ELR (cell line): ENCODE measurements at regions not wholly inside any gene's neighbourhood (a gene's known extent, or its start where the extent isn't known, plus 50 kb on each side); places are given as distances from the start of the nearest gene placed in this dataset.
A peak's percentile ranks its signal among the peaks of the same experiment; 100 is the strongest.
"Not testable (repeated sequence)": the region's sequence is repeated elsewhere in the genome, so short reads cannot be mapped to it uniquely, and the experiment has no call there.

Experiments used
- DNase-seq: peaks from one replicate; pipeline ENCODE4 v3.0.0-alpha.2; 2015; ENCODE audit warnings: low read depth

DNA sequence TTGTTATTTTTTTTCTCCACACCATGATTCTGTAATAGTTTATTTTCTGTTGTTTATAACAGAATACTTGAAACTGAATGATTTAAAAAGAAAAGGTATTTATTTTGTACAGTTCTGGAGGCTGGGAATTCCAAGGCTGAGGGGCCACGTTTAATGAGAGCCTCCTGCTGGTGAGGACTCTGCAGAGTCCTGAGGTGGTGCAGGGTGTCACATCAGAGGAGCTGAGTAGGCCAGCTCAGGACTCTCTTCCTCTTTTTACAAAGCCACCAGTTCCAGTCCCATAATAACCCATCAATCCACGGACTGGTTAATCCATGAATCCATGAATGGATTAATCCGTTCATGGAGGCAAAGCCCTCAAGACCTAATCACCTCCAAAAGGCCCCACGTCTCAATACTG, 71.6 kb downstream of the TFAP2A start:
- DNase-seq: no peak

DNA sequence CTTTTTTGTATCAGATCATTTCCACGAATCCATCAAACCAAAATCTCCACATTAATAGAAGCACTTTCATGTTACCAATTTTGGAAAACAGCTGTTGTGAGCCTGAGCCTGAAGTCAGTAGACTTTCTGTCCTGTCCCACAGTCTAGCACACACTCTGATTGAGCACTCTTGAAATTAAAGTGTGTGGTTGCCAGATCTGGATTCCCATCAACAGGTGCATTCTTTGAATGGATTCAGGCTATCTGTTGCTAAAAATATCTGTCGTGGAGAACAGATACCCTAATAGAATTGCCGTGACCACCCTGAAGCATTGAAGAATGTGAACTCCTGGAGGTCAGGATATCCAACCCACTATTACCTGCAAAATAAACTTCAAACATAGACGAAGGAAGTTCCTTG, 73.3 kb downstream of the TFAP2A start:
- DNase-seq: no peak

DNA sequence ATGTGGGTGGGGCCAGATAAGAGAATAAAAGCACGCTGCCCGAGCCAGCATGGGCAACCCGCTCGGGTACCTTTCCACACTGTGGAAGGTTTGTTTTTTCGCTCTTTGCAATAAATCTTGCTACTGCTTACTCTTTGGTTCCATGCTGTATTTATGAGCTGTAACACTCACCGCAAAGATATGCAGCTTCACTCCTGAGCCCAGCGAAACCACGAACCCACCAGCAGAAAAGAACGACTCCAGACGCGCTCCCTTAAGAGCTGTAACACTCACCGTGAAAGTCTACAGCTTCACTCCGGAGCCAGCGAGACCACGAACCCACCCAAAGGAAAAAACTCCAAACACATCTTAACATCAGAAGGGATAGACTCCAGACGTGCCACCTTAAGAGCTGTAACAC, 76.7 kb downstream of the TFAP2A start:
- DNase-seq: peak; percentile 18

DNA sequence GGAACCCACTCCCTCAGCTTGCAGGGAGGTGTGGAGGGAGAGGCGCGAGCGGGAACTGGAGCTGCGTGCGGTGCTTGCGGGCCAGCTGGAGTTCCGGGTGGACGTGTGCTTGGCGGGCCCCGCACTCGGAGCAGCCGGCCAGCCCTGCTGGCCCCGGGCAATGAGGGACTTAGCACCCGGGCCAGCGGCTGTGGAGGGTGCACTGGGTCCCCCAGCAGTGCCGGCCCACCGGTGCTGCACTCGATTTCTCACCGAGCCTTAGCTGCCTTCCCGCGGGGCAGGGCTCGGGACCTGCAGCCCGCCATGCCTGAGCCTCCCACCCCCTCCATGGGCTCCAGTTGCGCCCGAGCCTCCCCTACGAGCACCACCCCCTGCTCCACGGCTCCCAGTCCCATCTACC, 77.5 kb downstream of the TFAP2A start:
- not testable (repeated sequence) for DNase-seq

DNA sequence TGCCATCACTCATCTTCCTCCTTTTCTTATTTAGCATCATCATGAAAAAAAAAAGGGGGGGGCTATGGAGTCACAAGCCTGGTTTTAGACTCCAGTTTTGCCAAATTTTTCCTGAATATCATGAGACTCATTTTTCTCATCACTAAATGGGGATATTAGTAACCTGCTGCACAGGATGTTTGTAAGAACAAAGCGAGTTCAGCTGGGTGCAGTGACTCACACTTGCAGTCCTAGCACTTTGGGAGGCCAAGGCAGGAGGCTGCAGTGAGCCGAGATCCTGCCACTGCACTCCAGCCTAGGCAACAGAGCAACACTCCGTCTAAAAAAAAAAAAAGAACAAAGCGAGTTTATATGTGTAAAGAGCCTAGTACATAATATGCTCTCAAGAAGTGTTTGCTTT, 82.8 kb downstream of the TFAP2A start:
- peak; percentile 62 for DNase-seq

DNA sequence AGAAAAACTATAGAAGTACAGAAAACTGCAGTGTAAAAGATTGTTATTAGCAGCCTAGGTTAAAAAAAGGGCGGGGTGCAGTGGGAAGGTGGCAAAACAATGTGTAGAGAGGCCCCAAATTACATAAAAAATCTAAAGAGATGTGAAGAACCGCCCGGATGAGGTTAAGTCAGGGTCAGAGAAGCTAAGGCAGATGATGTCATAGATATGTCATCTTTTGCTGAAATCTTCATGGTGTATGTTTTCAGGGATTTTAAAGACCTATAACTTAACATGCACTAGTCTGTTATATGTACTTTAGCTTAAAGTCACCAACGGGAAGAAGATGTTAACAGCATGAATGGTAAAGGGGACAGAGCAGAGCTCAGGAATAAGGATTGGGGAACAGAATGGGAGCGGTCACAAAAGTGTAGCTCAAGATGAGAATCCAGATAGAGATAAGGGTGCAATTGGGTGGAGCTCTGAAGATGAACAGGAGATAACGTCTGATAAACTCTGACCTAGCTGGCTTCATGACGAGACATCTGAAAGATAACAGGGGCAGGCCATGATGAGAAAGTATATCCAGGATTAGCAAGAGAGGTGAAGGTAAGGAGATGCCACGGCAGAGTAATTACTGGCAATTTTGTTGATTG, 83.4 kb downstream of the TFAP2A start:
- DNase-seq: peak; percentile 25

DNA sequence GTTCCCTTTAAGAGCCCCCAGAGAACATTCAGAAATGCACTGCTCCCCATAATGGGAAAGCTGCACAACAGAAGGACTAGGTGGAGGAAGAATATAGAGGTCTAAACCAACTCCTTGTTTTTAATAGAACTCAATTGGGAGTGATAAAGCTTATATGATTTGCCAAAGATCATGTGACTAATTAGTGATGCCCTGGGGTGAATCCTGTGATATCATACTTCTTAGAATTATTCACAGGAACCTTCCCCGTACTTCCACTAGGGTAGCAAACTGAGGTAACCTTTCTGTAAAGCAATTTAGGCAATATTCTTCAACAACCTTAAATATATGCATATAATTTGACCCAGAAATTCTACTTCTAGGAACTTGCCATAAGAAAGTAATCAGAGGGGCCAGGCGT, 84.4 kb downstream of the TFAP2A start:
- DNase-seq: peak; percentile 23

DNA sequence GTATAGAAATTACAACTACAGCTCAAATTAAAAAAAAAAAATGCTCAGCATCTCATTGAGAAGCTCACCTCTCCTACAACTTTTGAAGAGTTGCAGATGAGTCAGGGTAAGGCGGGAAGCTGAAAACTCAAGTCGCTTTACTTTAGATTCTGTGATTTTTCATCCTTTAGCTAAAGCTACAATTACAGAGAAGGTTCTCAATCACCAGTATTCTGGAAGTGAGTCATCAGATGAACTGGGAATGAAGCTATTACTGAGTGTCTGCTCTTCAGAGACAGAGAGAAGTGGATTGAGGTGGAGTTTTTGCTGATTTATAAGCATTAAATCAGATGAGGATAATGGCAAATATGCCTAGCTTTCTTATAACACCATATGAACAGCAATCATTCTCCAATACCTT, 91.9 kb downstream of the TFAP2A start:
- peak; percentile 64 for DNase-seq

DNA sequence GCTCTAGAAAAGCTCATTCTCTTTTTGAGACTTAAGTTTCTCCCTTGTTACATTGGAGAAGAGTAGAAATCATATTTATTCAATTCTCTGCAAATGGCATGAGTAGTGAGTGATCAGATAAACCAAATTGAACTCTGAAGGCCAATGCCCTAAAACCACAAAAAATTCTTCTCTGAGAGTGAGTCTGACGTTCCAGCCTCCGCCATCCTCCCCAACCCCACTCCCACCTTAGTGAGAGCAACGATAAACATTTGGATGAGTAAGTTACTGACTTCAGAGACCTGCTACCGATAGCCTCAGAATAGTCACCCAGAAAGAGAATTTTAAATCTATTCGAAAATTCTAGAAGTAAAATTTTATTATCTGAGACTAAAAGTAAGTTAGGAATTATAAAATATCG, 94.6 kb downstream of the TFAP2A start:
- peak; percentile 83 for DNase-seq

DNA sequence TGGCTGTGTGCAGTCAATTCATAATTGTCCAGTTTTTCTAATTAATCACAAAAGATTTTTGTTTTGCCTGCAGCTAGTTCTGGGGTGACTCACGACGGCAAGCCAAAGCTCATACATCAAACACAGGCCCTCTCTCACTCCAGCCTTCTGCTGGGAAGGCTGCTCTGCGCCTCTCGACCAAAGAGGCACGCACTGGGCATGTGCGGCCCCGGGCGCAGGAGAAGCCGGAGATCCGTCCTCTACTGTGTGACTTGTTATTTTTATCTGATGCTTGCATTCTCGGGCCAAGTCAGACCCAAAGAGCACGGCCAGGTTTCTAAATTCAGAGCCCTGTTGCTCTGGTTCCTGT, 98.5 kb downstream of the TFAP2A start:
- DNase-seq: peak; percentile 96

DNA sequence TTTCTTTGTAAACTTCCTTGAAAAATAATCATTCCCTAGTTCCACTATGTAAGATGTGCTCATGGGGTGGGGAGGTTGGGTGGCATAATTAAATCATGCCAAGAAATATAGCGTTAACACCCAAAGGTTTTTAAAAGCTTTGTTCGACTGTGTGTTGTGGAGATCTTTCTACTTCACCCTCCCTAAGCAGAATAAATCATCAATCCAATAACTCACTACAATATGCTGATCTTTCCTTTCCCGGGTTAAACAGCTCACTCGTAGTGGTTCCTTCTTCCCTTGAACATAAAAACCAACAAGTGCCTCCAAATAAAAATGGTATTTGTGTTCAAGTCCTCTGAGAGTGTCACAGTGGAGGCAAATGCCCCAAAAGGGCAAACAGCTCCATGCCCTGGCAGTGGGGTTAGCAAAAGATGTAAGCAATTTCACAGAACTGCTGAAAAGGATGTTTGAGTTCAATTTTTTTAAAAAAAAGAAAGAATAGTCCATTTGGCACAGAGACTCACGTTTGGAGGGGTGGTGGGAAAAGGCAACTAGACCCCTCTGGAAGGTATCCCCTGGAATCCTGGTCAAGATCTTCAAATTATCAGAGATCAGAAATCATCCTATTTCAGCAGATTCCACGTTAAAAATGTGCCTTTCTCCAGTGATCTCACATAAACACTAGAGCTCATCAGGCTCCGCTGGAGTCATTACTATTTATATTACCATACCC, 99.1 kb downstream of the TFAP2A start:
- DNase-seq: peak; percentile 47

DNA sequence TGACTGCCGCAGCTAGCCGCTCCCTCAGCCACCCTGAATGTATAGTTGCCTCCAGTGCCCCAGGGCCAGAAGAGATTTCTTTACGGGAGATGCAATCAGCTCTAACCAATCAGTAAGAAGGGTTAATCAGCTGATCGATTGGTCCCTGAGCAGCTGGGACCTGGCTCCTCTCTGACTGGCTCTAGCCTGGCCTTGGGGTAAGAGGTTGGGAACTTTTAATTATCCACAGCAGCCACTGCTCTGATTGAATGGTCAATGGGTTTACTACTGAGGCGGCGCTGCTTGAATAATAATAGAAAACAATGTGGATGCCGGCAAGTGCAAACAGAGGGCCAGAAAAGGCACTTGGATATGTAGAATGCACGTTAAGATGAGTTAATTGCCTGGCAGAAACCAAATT, 99.8 kb downstream of the TFAP2A start:
- DNase-seq: no peak

DNA sequence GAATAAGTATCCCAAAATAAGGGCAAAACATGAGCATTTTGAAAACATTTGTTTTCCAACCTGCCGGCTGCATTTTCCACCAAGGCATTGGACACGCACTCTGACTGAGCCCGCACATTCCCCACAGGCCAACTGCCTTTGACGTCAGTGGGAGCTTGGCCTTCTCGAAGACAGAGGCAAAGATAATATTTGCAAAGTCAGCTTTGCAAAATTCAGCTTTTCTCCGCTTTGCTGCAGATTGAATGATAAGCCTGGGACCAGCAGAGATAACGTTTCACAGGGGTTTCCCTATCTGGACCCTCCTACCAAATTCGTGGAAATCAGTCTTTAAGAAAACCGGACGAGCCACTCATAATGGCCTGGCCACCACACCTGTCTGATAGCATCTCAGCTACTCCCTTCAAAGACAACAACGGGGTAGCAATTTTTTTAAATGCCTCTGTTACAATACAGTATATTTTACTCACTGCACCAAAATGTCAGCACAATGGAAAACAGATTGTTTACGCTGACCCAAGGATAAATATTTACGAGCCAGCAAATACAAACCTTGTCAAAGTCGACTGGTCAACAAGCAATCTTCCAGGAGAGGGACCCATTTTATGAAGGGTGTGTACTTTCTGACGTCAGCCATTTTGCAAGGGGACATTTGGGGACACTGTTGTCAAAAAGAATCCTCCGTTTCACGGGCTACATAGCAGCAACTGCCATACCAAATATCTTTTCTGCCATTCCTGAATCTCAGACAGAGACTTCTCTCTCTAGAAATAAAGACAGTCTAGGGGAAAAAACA, 100.5 kb downstream of the TFAP2A start:
- DNase-seq: no peak

DNA sequence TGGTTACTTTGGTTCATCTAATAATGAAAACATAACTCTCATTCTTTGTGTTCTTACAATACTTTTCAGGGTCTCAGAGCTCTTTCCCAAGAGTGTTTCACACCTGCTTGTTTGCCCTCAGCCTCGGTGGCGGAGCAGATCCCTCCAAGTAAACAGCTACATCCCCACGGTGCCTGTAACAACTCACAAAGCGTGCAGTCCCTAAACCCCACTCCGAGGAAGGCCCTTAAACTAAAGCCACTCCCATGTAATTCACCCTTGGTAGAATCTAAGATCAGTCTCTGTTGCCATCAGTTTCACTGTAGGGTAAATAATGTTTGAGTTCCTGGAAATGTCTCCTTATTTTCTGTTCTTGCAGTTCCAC, 101.1 kb downstream of the TFAP2A start:
- DNase-seq: no peak

DNA sequence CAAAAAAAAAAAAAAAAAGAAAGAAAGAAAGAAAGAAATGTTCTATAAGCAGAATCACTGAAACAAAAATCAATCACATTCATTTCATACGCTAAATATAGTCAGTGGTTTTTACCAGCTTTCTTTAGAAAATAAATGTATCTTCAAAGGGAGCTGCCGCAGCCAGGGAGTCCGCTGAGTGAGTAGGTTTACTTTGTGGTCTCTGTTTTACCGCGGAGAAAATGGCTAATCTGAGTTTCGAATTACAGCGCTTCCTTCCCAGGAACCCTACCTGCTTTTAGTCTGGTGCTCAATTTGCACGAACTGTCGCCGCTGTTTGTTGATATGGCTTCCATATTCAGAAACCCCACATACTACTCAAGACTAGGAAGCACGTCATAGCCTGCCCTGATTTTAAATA, 102.4 kb downstream of the TFAP2A start:
- no peak for DNase-seq

DNA sequence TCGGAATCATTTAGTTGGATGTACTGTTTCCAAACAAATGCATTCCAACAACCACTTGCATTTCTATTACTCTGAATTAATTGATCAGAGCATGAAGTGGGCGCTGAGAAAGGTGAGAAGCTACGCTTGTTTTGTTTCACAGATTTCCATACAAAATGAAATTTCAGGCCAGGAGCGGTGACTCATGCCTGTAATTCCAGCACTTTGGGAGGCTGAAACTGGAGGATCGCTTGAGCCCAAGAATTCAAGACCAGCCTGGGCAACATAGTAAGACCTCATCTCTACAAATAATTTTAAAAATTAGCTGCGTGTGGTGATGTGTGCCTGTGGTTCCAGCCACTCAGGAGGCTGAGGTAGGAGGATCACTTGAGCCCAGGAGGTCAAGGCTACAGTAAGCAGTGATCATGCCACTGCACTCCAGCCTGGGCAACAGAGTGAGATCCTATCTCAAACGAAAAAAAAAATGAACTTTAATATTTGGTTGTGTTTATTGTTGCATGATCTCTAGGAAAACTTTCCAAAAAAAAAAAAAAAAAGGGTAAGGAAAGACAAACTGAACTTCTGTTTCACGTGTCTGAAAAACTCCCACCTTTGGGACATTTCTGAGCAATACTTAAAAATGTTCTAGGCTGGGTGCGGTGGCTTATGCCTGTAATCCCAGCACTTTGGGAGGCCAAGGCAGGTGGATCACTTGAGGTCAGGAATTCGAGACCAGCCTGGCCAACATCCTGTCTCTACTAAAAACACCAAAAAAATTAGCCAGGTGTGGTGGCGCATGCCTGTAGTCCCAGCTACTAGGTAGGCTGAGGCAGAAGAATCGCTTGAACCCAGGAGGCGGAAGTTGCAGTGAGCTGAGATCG, 103.1 kb downstream of the TFAP2A start:
- DNase-seq: not testable (repeated sequence)

DNA sequence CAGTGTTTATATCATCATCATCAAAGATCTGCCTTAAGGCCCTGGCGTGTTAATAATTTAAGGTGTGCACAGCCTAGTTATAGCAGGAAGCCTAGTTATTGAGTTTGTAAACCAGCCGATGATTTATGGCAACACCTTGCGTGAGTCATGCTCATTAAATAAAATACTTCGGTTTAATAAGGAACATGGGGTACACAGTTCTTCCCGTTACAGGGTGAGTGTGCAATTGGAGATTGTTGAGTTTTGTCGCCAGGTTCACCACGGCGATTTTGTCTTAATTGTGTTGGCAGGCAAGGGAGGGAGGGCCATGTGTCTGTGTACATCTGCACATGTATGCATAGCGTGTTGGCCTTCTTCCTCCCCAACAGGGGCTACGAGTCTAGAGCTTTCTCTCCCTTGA, 104.0 kb downstream of the TFAP2A start:
- DNase-seq: no peak

DNA sequence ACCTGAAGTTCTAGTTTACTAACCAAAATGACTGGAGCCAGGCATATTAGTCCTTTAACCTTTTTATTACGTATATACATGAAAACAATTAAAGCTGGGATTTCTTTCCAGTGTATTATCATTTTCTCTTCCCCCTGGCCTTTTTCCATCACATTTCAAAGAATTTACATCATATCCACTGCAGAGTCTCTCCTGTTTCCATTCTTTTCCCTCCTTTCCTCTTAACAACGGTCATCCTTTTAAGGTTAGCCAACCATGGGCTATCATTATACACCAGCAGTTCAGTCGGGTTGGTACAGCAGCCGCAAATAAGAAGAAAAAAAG, 104.6 kb downstream of the TFAP2A start:
- no peak for DNase-seq

DNA sequence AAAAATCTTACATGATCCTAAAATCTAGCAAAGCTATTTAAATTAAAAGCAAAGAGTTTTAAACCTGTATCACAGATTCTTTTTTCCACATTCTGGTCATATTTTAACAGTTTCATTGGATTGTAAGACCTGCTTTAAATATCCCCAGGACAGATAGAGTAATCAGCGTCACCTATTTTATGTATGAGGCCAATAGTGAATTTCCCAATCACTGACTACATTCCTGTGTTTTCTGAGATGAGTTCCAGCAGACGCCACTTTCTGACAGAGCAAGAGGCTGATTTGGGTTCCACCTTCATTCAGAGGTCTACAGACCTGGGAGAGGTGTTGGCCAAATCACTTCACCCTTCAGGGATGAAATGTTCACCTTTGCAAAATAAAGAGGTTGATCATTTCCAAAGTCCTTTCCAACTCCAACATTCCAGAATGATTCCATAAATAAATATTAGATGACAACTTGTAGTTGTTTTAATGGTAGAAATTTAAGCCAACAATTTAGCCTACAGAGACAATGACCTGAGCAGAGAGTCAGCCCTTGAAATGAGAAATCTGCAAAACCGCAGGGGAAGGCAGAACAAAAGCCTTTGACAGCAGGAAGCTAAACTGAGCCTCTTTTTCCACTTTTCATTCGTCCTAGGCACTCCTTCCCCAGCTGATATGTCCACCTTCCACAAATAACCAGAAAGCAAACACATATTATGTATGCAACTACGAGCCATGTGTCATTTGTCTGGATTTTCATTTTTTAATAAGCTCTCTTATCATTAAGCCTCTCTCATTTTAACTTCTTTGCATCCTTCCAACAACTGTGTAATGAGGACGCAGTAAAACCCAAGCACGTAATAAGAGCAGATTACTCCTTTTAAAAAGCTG, 105.2 kb downstream of the TFAP2A start:
- DNase-seq: no peak

DNA sequence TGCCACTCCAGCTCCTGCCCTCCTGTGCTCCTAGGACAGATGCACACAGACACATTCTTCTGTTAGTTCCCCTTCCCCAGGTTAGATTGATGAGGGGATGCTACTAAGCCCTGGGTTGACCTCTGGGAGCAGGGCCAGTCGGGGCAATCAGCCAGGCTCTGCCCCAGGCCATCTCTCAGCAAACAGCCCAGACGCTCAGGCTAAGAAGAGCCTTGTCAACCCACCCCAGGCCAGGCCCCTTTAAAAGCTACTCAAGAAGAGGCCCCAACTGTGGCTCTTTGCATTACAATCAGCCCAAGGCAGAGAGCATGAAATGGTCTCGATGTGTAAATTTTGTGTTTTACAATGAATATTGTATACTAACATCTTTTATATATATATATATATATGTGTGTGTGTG, 107.4 kb downstream of the TFAP2A start:
- no peak for DNase-seq

DNA sequence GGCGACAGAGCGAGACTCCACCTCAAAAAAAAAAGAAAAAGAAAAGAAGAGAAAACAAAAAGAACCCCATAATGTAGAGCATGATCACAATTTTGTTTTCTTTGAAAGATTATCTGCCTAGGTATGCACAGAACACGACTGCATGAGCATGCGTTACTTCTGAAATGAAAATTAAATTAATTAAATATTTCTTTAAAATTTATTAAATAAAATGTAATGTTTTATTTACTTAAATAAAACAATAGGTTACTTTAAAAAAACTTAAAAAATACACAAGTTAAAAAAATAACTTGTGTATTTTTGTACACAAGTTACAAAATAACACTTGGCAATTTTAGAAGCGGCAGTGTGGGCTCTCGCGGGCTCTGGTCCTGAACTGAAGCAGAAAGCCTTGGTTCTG, 107.8 kb downstream of the TFAP2A start:
- no peak for DNase-seq
